ENCODE measurements at regions not wholly inside any gene's neighbourhood (a gene's known extent, or its start where the extent isn't known, plus 50 kb on each side); places are given as distances from the start of the nearest gene placed in this dataset.

DNA sequence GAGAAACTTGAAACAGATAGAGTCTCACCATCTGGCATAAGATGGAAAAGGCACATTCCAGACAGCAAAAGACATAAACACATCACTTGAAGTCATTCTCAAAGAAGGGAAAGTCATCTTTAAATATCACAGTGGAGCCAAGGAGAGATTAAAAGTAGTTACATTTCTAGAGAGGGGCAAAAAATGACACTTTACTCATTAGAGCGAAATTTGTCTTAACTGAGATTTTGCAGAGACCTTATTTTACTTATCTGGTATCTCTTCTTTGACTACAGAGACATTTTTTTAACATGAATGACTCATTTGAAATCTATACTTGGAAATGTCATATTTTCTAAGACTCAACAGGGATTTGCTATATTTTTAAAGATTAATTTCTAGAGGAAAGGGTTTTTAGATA, 339.0 kb upstream of the KIF2B start:
- TF ChIP-seq YY1 (IDR thresholded peaks at IDR 0.05; ENCODE audit: low read depth) (no peak), TEAD4 (IDR thresholded peaks at IDR 0.05; ENCODE audit: borderline replicate concordance, insufficient read depth) (no peak), POLR2AphosphoS5 (IDR thresholded peaks at IDR 0.05; ENCODE audit: low read depth, low read length) (no peak), SMC3 (IDR thresholded peaks at IDR 0.05; ENCODE audit: low read depth, low read length) (no peak), TAF1 (IDR thresholded peaks at IDR 0.05; ENCODE audit: borderline replicate concordance, low read depth, low read length) (no peak), EZH2phosphoT487 (IDR thresholded peaks at IDR 0.05; ENCODE audit: borderline replicate concordance, low read depth) (no peak)
- TF ChIP-seq, protein P1, sequence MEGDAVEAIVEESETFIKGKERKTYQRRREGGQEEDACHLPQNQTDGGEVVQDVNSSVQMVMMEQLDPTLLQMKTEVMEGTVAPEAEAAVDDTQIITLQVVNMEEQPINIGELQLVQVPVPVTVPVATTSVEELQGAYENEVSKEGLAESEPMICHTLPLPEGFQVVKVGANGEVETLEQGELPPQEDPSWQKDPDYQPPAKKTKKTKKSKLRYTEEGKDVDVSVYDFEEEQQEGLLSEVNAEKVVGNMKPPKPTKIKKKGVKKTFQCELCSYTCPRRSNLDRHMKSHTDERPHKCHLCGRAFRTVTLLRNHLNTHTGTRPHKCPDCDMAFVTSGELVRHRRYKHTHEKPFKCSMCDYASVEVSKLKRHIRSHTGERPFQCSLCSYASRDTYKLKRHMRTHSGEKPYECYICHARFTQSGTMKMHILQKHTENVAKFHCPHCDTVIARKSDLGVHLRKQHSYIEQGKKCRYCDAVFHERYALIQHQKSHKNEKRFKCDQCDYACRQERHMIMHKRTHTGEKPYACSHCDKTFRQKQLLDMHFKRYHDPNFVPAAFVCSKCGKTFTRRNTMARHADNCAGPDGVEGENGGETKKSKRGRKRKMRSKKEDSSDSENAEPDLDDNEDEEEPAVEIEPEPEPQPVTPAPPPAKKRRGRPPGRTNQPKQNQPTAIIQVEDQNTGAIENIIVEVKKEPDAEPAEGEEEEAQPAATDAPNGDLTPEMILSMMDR (IDR thresholded peaks at IDR 0.05), result no peak
